Fibroblast of lung (primary cell): ENCODE measurements at regions not wholly inside any gene's neighbourhood (a gene's known extent, or its start where the extent isn't known, plus 50 kb on each side); places are given as distances from the start of the nearest gene placed in this dataset.

Experiments
- DNase-seq, 2 donors: peaks; one replicate each; pipeline versions ENCODE4 v3.0.0 to v3.0.0-alpha.2; 2010; ENCODE audit warnings: low read depth in 2 of 2
- H2AFZ ChIP-seq: 2 replicates; pipeline ENCODE4 v1.5.1; 2012; ENCODE audit warnings: low read length, control low read depth, inconsistent platforms
- H3K27ac ChIP-seq: 2 replicates; pipeline ENCODE4 v1.5.1; 2011; ENCODE audit warnings: low read length, control low read depth; ENCODE audit not compliant: insufficient read depth
- H3K27me3 ChIP-seq: 2 replicates; pipeline ENCODE4 v1.5.1; 2011; ENCODE audit warnings: mild to moderate bottlenecking, low read length; ENCODE audit not compliant: control insufficient read depth, insufficient read depth
- H3K36me3 ChIP-seq: 2 replicates; pipeline ENCODE4 v1.5.1; 2011; ENCODE audit warnings: low read length; ENCODE audit not compliant: control insufficient read depth, insufficient read depth
- H3K4me1 ChIP-seq: 2 replicates; pipeline ENCODE4 v1.5.1; 2011; ENCODE audit warnings: low read length; ENCODE audit not compliant: control insufficient read depth, insufficient read depth; ENCODE audit errors: extremely low read depth
- H3K4me2 ChIP-seq: 2 replicates; pipeline ENCODE4 v1.5.1; 2011; ENCODE audit warnings: low read length, control low read depth; ENCODE audit not compliant: insufficient read depth; ENCODE audit errors: extremely low read depth
- H3K4me3 ChIP-seq, 4 experiments: fragments of 200-600 bp in 1 of 4; sonication (generic) in 1 of 4; replicated peaks in 1 of 4; 2 replicates each; pipeline ENCODE4 v1.5.1; 2011 to 2016; ENCODE audit warnings: low read length in 4 of 4, low read depth in 3 of 4, mild to moderate bottlenecking in 3 of 4, control low read depth in 2 of 4, inconsistent platforms in 1 of 4, mixed read lengths in 1 of 4; ENCODE audit not compliant: insufficient read depth in 1 of 4; ENCODE audit errors: control extremely low read depth in 1 of 4
- H3K79me2 ChIP-seq: 2 replicates; pipeline ENCODE4 v1.5.1; 2012; ENCODE audit warnings: mild to moderate bottlenecking, low read length, inconsistent platforms; ENCODE audit not compliant: control insufficient read depth, insufficient read depth
- H3K9ac ChIP-seq: 2 replicates; pipeline ENCODE4 v1.5.1; 2011; ENCODE audit warnings: mild to moderate bottlenecking, low read length, control low read depth; ENCODE audit not compliant: insufficient read depth
- H3K9me3 ChIP-seq: 2 replicates; pipeline ENCODE4 v1.5.1; 2012; ENCODE audit warnings: low read depth, low read length; ENCODE audit not compliant: control insufficient read depth, insufficient read depth
- H4K20me1 ChIP-seq: 2 replicates; pipeline ENCODE4 v1.5.1; 2011; ENCODE audit warnings: low read length; ENCODE audit not compliant: control insufficient read depth, insufficient read depth; ENCODE audit errors: extremely low read depth
- EZH2 ChIP-seq: IDR thresholded peaks from 2 replicates; pipeline ENCODE4 v1.5.1; 2012; ENCODE audit warnings: low read length, control low read depth, mild to moderate bottlenecking; ENCODE audit errors: missing control alignments
- TF ChIP-seq, protein P1 (sequence below), 2 donors: IDR thresholded peaks in 1 of 2; conservative IDR thresholded peaks in 1 of 2; 1 replicate in 1 of 2; 2 replicates in 1 of 2; pipeline ENCODE4 v1.5.1; 2011 to 2012; ENCODE audit warnings: low read length in 2 of 2, control low read depth in 1 of 2, inconsistent platforms in 1 of 2, low read depth in 1 of 2, mild to moderate bottlenecking in 1 of 2

DNA sequence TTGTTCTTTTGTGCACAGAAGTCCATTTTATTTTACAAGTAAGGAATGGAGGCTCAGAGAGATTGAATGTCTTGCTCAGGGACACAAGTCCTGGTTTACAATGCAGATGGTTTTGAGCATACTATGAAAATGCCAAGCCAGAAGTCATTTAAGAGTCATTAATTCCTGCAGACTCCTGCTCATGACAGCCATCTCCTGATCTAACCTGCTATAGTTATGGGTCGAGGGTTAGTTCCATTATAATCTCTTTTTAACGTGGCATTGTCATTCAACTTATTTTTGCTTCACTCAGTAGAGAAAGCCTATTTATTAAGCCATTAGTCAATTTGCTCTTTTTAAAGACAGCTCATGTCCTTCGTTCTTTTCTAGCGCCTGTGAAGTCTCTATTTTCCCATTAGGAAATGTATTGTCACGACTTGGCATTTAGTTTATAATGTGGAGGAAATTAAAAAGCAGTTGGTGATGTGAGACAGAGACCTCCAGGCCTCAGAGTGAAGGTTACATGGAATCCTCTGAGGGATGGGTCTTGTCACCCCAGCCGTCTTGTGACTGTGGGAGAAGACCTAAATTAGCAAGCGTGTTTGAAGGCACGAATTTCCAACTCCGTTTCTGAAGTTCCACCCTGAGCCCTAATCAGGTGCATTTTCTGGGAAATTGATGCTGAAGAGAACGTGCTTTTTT, 84.1 kb downstream of the ACTBL2 start:
- no peak for DNase-seq

DNA sequence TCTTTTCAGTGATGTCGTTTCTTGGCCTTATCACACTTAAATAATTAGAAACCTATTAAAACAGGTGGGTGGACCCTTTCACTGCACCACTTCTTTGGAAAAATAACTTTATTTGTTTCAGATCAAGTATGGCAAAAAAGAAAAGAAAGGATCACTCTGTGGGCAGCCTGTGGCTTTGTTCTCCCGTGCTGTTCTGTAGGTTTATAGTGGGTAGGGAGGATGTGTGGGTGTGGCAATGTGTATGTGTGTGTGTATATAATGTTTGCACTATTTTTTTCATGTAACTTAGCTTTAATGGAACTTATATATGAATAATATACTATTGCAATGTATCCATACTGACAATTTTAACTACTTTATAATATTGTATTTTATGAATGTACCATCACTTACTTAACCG, 85.9 kb downstream of the ACTBL2 start:
- Histone ChIP-seq H3K9ac (no peak overlapping the region), H3K79me2 (no peaks in the 10 kb centered on the region), H3K4me1 (no peaks in the 10 kb centered on the region), H3K4me2 (no peak overlapping the region), H3K9me3 (no peaks in the 10 kb centered on the region), H4K20me1 (no peaks in the 10 kb centered on the region), H3K4me3 (no peak overlapping the region), H3K27me3 (no peaks in the 10 kb centered on the region), H3K36me3 (no peaks in the 10 kb centered on the region), H2AFZ (no peak overlapping the region), H3K27ac (no peak overlapping the region)
- DNase-seq, result no peak
- no peak for TF ChIP-seq EZH2
- TF ChIP-seq, protein P1, sequence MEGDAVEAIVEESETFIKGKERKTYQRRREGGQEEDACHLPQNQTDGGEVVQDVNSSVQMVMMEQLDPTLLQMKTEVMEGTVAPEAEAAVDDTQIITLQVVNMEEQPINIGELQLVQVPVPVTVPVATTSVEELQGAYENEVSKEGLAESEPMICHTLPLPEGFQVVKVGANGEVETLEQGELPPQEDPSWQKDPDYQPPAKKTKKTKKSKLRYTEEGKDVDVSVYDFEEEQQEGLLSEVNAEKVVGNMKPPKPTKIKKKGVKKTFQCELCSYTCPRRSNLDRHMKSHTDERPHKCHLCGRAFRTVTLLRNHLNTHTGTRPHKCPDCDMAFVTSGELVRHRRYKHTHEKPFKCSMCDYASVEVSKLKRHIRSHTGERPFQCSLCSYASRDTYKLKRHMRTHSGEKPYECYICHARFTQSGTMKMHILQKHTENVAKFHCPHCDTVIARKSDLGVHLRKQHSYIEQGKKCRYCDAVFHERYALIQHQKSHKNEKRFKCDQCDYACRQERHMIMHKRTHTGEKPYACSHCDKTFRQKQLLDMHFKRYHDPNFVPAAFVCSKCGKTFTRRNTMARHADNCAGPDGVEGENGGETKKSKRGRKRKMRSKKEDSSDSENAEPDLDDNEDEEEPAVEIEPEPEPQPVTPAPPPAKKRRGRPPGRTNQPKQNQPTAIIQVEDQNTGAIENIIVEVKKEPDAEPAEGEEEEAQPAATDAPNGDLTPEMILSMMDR (conservative IDR thresholded peaks at IDR 0.05 in 1 of 2, IDR thresholded peaks at IDR 0.05 in 1 of 2; ENCODE audit: low read depth in 1 of 2, low read length in 2 of 2), result no peak

More for the DNA sequence above, 84.1 kb downstream of the ACTBL2 start:
- Histone ChIP-seq H3K79me2 (no peaks in the 10 kb centered on the region), H3K27me3 (no peaks in the 10 kb centered on the region), H3K4me1 (no peaks in the 10 kb centered on the region), H4K20me1 (no peaks in the 10 kb centered on the region), H3K9me3 (no peaks in the 10 kb centered on the region), H3K9ac (no peak overlapping the region), H2AFZ (no peak overlapping the region), H3K36me3 (no peaks in the 10 kb centered on the region), H3K4me3 (no peak overlapping the region), H3K4me2 (no peak overlapping the region), H3K27ac (no peak overlapping the region)
- TF ChIP-seq, protein P1 (conservative IDR thresholded peaks at IDR 0.05 in 1 of 2, IDR thresholded peaks at IDR 0.05 in 1 of 2; ENCODE audit: low read depth in 1 of 2, low read length in 2 of 2), result no peak
- TF ChIP-seq EZH2, result no peak

DNA sequence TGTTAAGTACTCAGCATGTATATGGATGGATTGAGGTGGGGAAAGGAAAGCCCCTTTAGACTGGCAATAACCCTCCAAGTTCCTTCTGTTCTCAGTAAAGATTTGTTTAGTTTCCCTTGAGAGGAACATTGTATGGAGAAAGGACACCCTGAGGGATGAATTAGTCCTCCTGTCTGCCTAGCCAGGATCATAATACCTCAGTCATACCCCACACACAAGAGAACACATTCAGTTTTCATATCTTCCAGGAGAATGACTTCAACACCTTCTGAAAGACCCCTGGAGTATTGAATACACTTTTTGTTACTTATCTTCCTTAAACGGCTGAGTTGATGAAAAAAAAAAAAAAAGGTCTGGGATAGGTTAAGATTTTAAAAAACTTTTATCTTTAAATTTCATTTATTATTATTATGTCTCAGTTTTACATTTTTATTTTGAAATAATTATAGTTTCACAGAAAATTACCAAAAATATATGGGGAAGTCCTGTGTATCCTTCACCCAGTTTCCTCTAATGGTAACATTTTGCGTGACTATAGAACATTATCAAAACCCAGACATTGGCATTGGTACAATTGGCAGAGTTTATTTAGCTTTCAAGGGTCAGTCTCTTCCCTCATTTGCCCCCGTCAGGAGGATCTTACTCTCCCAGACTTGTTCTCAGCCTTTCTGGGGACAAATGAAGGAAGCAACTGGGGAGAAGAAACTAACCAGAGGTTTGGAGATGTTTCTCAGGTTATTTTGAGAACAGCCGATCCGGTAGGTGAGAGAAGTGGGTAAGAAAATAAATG, 88.0 kb downstream of the ACTBL2 start:
- Histone ChIP-seq H3K27me3 (no peaks in the 10 kb centered on the region), H2AFZ (no peak overlapping the region), H3K9ac (no peak overlapping the region), H3K4me3 (no peak overlapping the region), H3K4me2 (no peak overlapping the region), H3K36me3 (no peaks in the 10 kb centered on the region), H3K9me3 (no peaks in the 10 kb centered on the region), H4K20me1 (no peaks in the 10 kb centered on the region), H3K4me1 (no peaks in the 10 kb centered on the region), H3K27ac (no peak overlapping the region), H3K79me2 (no peaks in the 10 kb centered on the region)
- no peak for TF ChIP-seq EZH2
- TF ChIP-seq, protein P1 (conservative IDR thresholded peaks at IDR 0.05 in 1 of 2, IDR thresholded peaks at IDR 0.05 in 1 of 2; ENCODE audit: low read depth in 1 of 2, low read length in 2 of 2), result no peak
- no peak for DNase-seq
